ENCODE measurements at regions not wholly inside any gene's neighbourhood (a gene's known extent, or its start where the extent isn't known, plus 50 kb on each side); places are given as distances from the start of the nearest gene placed in this dataset.

DNA sequence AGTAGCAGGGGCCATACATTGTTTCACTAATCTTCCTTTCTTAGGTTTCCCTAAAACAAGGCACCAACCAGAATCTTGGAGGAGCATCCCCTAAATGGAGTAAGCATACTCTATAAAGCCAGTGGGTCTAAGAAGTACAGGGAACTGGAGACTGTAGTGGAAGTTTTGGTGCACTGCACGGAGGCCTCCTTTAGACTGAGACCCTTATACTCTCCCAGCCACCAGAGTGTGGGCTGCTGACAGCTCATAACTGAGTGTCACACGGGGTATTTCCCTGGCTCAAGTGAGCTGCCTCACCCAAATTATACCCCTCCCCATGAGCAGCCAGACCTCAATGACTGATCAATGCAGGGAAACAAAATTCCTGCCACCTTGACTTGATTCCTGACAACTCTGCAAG, 349.5 kb downstream of the NDFIP2 start:
- H3K4me3 ChIP-seq (ENCODE audit: insufficient read length, low read depth), result no peak overlapping the region
- H3K9me3 ChIP-seq (ENCODE audit: insufficient read depth, low read length), result no peaks in the 10 kb centered on the region
- H3K36me3 ChIP-seq (ENCODE audit: insufficient read depth, insufficient read length, low read length), result no peaks in the 10 kb centered on the region
- no peaks in the 10 kb centered on the region for H3K4me1 ChIP-seq (ENCODE audit: insufficient read depth, insufficient read length)
- H3K27me3 ChIP-seq (ENCODE audit: insufficient read depth, insufficient read length), result no peaks in the 10 kb centered on the region
- no peak for DNase-seq (ENCODE audit: low read depth, low spot score)
- TF ChIP-seq ZNF274 (IDR thresholded peaks at IDR 0.05; ENCODE audit: low read depth, low read length), result no peak
- no peak for TF ChIP-seq SUZ12 (IDR thresholded peaks at IDR 0.05; ENCODE audit: extremely low read depth, insufficient read depth, insufficient read length)
- TF ChIP-seq YY1 (IDR thresholded peaks at IDR 0.05; ENCODE audit: insufficient read depth, insufficient read length), result no peak
- H3K9ac ChIP-seq (ENCODE audit: insufficient read length, low read depth), result no peak overlapping the region

DNA sequence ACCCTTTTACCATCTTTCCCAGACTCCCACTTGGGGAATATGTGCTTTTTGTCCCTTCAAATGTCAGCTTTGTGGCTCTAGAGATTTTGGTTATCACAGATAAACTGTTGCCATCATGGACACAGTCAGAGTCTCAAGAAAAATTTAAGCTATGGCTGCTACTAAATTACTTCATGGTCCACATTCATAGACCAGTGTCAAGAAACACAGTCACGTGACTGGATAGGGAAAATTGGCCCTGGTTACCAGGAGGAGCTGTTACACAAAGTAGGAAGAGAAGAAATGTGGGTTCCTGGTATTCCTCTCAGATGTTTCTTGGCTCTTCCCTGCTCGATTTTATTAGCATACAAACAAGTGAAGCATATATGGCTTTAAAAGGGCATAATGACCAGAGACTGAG, 348.9 kb downstream of the NDFIP2 start:
- no peak overlapping the region for H3K4me3 ChIP-seq (ENCODE audit: insufficient read length, low read depth)
- DNase-seq (ENCODE audit: low read depth, low spot score), result no peak
- no peaks in the 10 kb centered on the region for H3K27me3 ChIP-seq (ENCODE audit: insufficient read depth, insufficient read length)
- H3K36me3 ChIP-seq (ENCODE audit: insufficient read depth, insufficient read length, low read length), result no peaks in the 10 kb centered on the region
- H3K4me1 ChIP-seq (ENCODE audit: insufficient read depth, insufficient read length), result no peaks in the 10 kb centered on the region
- TF ChIP-seq SUZ12 (IDR thresholded peaks at IDR 0.05; ENCODE audit: extremely low read depth, insufficient read depth, insufficient read length), result no peak
- TF ChIP-seq ZNF274 (IDR thresholded peaks at IDR 0.05; ENCODE audit: low read depth, low read length), result no peak
- no peak for TF ChIP-seq YY1 (IDR thresholded peaks at IDR 0.05; ENCODE audit: insufficient read depth, insufficient read length)
- H3K9ac ChIP-seq (ENCODE audit: insufficient read length, low read depth), result no peak overlapping the region
- no peaks in the 10 kb centered on the region for H3K9me3 ChIP-seq (ENCODE audit: insufficient read depth, low read length)

DNA sequence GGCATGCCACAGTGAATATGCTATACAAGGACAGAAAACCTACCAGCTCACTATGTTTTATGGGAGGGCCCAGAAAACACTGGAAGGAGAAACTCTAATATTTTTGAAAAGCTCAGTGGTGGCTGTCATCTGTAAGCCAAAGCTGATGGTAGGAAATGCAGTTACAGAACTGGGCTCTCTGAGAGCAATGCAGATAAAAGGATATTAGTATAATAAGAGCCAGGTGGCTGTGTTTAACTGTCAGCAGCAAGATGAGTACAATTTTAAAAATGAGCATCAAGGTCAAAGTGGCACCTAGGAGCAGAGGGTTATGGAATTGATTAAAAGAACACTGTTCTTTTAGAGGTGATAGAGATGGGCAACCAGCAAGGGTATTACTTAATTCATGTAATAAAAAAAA, 345.0 kb downstream of the NDFIP2 start:
- Histone ChIP-seq H3K4me3 (ENCODE audit: insufficient read length, low read depth) (no peak overlapping the region), H3K9me3 (ENCODE audit: insufficient read depth, low read length) (peaks cover 7% of the 10 kb centered on the region; the same call in 1 of the 2 replicates), H3K27me3 (ENCODE audit: insufficient read depth, insufficient read length) (no peaks in the 10 kb centered on the region), H3K36me3 (ENCODE audit: insufficient read depth, insufficient read length, low read length) (no peaks in the 10 kb centered on the region), H3K4me1 (ENCODE audit: insufficient read depth, insufficient read length) (no peaks in the 10 kb centered on the region), H3K9ac (ENCODE audit: insufficient read length, low read depth) (no peak overlapping the region)
- TF ChIP-seq SUZ12 (IDR thresholded peaks at IDR 0.05; ENCODE audit: extremely low read depth, insufficient read depth, insufficient read length) (no peak), ZNF274 (IDR thresholded peaks at IDR 0.05; ENCODE audit: low read depth, low read length) (no peak), YY1 (IDR thresholded peaks at IDR 0.05; ENCODE audit: insufficient read depth, insufficient read length) (no peak)
- no peak for DNase-seq (ENCODE audit: low read depth, low spot score)

DNA sequence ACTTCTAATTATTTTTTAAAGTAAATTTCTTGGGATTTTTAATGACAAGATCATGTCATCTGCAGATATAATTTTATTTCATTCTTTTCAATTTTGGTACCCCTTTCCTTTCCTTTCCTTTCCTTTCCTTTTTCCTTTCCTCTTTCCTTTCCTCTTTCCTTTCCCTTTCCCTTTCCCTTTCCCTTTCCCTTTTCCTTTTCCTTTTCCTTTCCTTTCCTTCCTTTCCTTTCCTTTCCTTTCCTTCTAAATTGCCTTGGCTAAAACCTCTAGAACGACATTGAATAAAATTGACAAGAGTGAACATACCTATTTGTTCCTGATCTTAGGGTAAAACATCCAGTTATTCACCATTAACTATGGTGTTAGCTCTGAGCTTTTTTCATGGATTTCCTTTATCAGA, 334.1 kb downstream of the NDFIP2 start:
- H3K9ac ChIP-seq (ENCODE audit: insufficient read length, low read depth), result no peak overlapping the region
- DNase-seq (ENCODE audit: low read depth, low spot score), result no peak
- H3K27me3 ChIP-seq (ENCODE audit: insufficient read depth, insufficient read length), result no peaks in the 10 kb centered on the region
- TF ChIP-seq YY1 (IDR thresholded peaks at IDR 0.05; ENCODE audit: insufficient read depth, insufficient read length) (no peak), ZNF274 (IDR thresholded peaks at IDR 0.05; ENCODE audit: low read depth, low read length) (no peak), SUZ12 (IDR thresholded peaks at IDR 0.05; ENCODE audit: extremely low read depth, insufficient read depth, insufficient read length) (no peak)
- no peak overlapping the region for H3K4me3 ChIP-seq (ENCODE audit: insufficient read length, low read depth)
- H3K9me3 ChIP-seq (ENCODE audit: insufficient read depth, low read length), result no peaks in the 10 kb centered on the region
- no peaks in the 10 kb centered on the region for H3K4me1 ChIP-seq (ENCODE audit: insufficient read depth, insufficient read length)
- no peaks in the 10 kb centered on the region for H3K36me3 ChIP-seq (ENCODE audit: insufficient read depth, insufficient read length, low read length)

DNA sequence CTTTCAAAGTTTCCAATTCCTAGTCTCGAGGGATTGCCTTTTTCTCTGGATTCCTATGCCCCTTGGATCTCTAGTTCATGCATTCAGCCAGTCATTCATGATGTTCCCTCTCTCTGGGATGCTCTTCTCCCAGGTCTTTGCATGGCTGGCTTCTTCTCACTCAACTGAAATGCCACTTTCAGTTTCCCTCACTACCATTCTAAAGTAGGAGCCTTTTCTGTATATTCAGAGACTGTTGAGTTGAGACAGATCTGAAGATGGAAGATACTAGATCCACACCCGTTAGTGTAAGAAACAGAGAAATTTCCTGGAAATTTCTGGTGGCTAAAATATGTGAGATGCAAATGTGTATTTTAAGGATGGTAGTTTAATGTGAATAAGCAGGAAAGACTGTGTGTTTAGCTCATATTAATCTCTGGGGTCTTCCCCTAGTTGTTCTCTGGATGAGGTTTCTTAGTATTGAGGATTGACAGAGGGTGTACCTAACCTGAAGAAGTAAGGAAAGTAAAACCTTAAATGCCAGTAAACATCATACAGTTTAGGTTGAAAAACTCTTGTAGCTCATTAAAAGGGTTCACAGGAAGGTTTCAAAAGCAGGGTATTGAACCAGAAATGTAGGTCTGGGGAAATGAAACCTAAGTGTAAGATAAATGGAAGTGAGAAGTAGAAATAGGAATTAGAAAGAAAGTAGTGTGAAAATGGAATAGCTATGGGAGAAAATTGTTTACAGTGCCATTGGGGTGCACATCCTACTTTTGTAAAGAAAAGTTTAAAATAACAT, 331.3 kb downstream of the NDFIP2 start:
- TF ChIP-seq YY1 (IDR thresholded peaks at IDR 0.05; ENCODE audit: insufficient read depth, insufficient read length) (no peak), ZNF274 (IDR thresholded peaks at IDR 0.05; ENCODE audit: low read depth, low read length) (no peak), SUZ12 (IDR thresholded peaks at IDR 0.05; ENCODE audit: extremely low read depth, insufficient read depth, insufficient read length) (no peak)
- no peaks in the 10 kb centered on the region for H3K27me3 ChIP-seq (ENCODE audit: insufficient read depth, insufficient read length)
- no peak for DNase-seq (ENCODE audit: low read depth, low spot score)
- peaks cover 12% of the 10 kb centered on the region; the same call in 1 of the 2 replicates for H3K9me3 ChIP-seq (ENCODE audit: insufficient read depth, low read length)
- no peaks in the 10 kb centered on the region for H3K4me1 ChIP-seq (ENCODE audit: insufficient read depth, insufficient read length)
- H3K36me3 ChIP-seq (ENCODE audit: insufficient read depth, insufficient read length, low read length), result no peaks in the 10 kb centered on the region
- H3K4me3 ChIP-seq (ENCODE audit: insufficient read length, low read depth), result no peak overlapping the region
- H3K9ac ChIP-seq (ENCODE audit: insufficient read length, low read depth), result no peak overlapping the region

DNA sequence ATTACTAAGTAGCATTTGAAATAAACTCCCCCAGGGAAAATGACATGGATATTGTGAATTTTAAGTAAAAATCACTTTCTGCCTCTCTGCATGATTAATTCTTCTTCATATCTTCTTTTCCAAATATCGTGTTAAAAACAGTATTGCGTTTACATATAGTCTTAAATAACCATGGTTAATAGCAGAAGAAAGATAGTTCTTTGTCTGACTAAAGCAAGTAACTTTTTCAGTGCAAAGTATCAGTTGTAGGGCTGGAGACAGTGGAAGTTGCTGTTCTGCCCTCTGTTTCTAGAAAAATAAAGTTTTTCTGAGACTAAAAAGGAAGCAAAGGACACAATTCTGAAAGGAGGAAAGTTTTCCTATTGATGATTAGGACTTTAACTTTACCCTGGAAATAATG, 330.2 kb downstream of the NDFIP2 start:
- Histone ChIP-seq H3K9me3 (ENCODE audit: insufficient read depth, low read length) (peaks cover 13% of the 10 kb centered on the region; the same call in 1 of the 2 replicates), H3K27me3 (ENCODE audit: insufficient read depth, insufficient read length) (no peaks in the 10 kb centered on the region), H3K4me1 (ENCODE audit: insufficient read depth, insufficient read length) (no peaks in the 10 kb centered on the region), H3K4me3 (ENCODE audit: insufficient read length, low read depth) (no peak overlapping the region), H3K36me3 (ENCODE audit: insufficient read depth, insufficient read length, low read length) (no peaks in the 10 kb centered on the region), H3K9ac (ENCODE audit: insufficient read length, low read depth) (no peak overlapping the region)
- DNase-seq (ENCODE audit: low read depth, low spot score), result no peak
- TF ChIP-seq ZNF274 (IDR thresholded peaks at IDR 0.05; ENCODE audit: low read depth, low read length), result no peak
- TF ChIP-seq YY1 (IDR thresholded peaks at IDR 0.05; ENCODE audit: insufficient read depth, insufficient read length), result no peak
- TF ChIP-seq SUZ12 (IDR thresholded peaks at IDR 0.05; ENCODE audit: extremely low read depth, insufficient read depth, insufficient read length), result no peak

DNA sequence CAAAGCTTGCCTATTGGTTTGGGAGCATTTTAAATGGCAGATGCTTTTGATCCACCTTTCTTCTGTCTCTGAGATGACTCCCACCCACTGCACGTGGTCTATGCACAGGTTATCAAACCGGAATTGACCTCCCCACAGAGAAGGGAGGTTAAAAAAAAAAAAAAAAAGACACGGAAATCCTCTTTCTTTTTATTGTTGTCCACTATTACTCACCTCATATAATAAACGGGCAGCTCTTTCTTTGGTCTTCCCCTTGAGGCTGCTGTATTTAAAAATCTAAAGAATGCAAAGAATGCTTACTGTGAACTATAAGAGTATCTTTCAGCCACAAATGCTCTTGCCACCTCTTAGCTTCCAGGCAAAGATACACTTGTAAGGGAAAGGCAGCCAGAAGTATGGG, 329.7 kb downstream of the NDFIP2 start:
- no peak for TF ChIP-seq YY1 (IDR thresholded peaks at IDR 0.05; ENCODE audit: insufficient read depth, insufficient read length)
- TF ChIP-seq SUZ12 (IDR thresholded peaks at IDR 0.05; ENCODE audit: extremely low read depth, insufficient read depth, insufficient read length), result no peak
- no peak for TF ChIP-seq ZNF274 (IDR thresholded peaks at IDR 0.05; ENCODE audit: low read depth, low read length)
- DNase-seq (ENCODE audit: low read depth, low spot score), result no peak
- no peaks in the 10 kb centered on the region for H3K27me3 ChIP-seq (ENCODE audit: insufficient read depth, insufficient read length)
- no peak overlapping the region for H3K4me3 ChIP-seq (ENCODE audit: insufficient read length, low read depth)
- H3K9me3 ChIP-seq (ENCODE audit: insufficient read depth, low read length), result peaks cover 13% of the 10 kb centered on the region; the same call in 1 of the 2 replicates
- no peaks in the 10 kb centered on the region for H3K36me3 ChIP-seq (ENCODE audit: insufficient read depth, insufficient read length, low read length)
- H3K4me1 ChIP-seq (ENCODE audit: insufficient read depth, insufficient read length), result no peaks in the 10 kb centered on the region
- H3K9ac ChIP-seq (ENCODE audit: insufficient read length, low read depth), result no peak overlapping the region
